HG03060 (cell line): ENCODE measurements at regions not wholly inside any gene's neighbourhood (a gene's known extent, or its start where the extent isn't known, plus 50 kb on each side); places are given as distances from the start of the nearest gene placed in this dataset.
"Not testable (repeated sequence)": the region's sequence is repeated elsewhere in the genome, so short reads cannot be mapped to it uniquely, and the experiment has no call there.

Experiments
- ATAC-seq: cut with Tn5 transposase; IDR thresholded peaks from one replicate; pipeline ENCODE4 v1.9.1; 2021; ENCODE audit warnings: low read depth, moderate number of reproducible peaks; ENCODE audit not compliant: unreplicated experiment

GRCh38 chr5:145585443-145586148, 249.5 kb downstream of the PRELID2 start:
- ATAC-seq: no peak

GRCh38 chr5:145579301-145579700, 255.8 kb downstream of the PRELID2 start:
- no peak for ATAC-seq

- no peak for ATAC-seq
Observed at GRCh38 chr5:145574889-145575573, 260.1 kb downstream of the PRELID2 start.

GRCh38 chr5:145568581-145568980, 266.6 kb downstream of the PRELID2 start:
- ATAC-seq: no peak

GRCh38 chr5:145562931-145563330, 272.2 kb downstream of the PRELID2 start:
- no peak for ATAC-seq

GRCh38 chr5:145558288-145558687, 276.9 kb downstream of the PRELID2 start:
- no peak for ATAC-seq

GRCh38 chr5:145557345-145557744, 277.8 kb downstream of the PRELID2 start:
- no peak for ATAC-seq

GRCh38 chr5:145554399-145554798, 280.7 kb downstream of the PRELID2 start:
- no peak for ATAC-seq

GRCh38 chr5:145553177-145553576, 282.0 kb downstream of the PRELID2 start:
- no peak for ATAC-seq

- no peak for ATAC-seq
Observed at GRCh38 chr5:145551714-145552113, 283.4 kb downstream of the PRELID2 start.

- no peak for ATAC-seq
Observed at GRCh38 chr5:145548097-145548496, 287.0 kb downstream of the PRELID2 start.

GRCh38 chr5:145544401-145544800, 290.7 kb downstream of the PRELID2 start:
- ATAC-seq: no peak

- ATAC-seq: no peak
Observed at GRCh38 chr5:145543968-145544367, 291.2 kb downstream of the PRELID2 start.

GRCh38 chr5:145540375-145540774, 294.8 kb downstream of the PRELID2 start:
- no peak for ATAC-seq

GRCh38 chr5:145539201-145539600, 295.9 kb downstream of the PRELID2 start:
- ATAC-seq: no peak

GRCh38 chr5:145536133-145536532, 299.0 kb downstream of the PRELID2 start:
- ATAC-seq: no peak

GRCh38 chr5:145531038-145531734, 304.0 kb downstream of the PRELID2 start:
- ATAC-seq: no peak

- no peak for ATAC-seq
Observed at GRCh38 chr5:145521523-145521922, 313.6 kb downstream of the PRELID2 start.

- no peak for ATAC-seq
Observed at GRCh38 chr5:145521066-145521465, 314.1 kb downstream of the PRELID2 start.

- ATAC-seq: no peak
Observed at GRCh38 chr5:145520335-145520734, 314.8 kb downstream of the PRELID2 start.

GRCh38 chr5:145517588-145517987, 317.6 kb downstream of the PRELID2 start:
- not testable (repeated sequence) for ATAC-seq

- no peak for ATAC-seq
Observed at GRCh38 chr5:145511351-145511750, 323.8 kb downstream of the PRELID2 start.
